ENCODE measurements at regions not wholly inside any gene's neighbourhood (a gene's known extent, or its start where the extent isn't known, plus 50 kb on each side); places are given as distances from the start of the nearest gene placed in this dataset.

GRCh38 chrX:122421434-122422121 is 762.5 kb upstream of the GRIA3 start:
- DNase-seq: no peak

GRCh38 chrX:122422547-122422946 is 761.5 kb upstream of the GRIA3 start:
- DNase-seq: no peak

GRCh38 chrX:122434942-122435341 is 749.1 kb upstream of the GRIA3 start:
- DNase-seq: no peak

GRCh38 chrX:122439831-122440230 is 744.2 kb upstream of the GRIA3 start:
- peak; percentile 83 for DNase-seq

GRCh38 chrX:122440832-122441231 is 743.2 kb upstream of the GRIA3 start:
- no peak for DNase-seq

- DNase-seq: no peak
These were observed 742.6 kb upstream of the GRIA3 start for GRCh38 chrX:122441451-122441850.

GRCh38 chrX:122445466-122445865 is 738.6 kb upstream of the GRIA3 start:
- DNase-seq: no peak

- no peak for DNase-seq
These were observed 719.7 kb upstream of the GRIA3 start for GRCh38 chrX:122464341-122464740.

- peak; percentile 2 for DNase-seq
These were observed 708.8 kb upstream of the GRIA3 start for GRCh38 chrX:122475306-122475705.

- no peak for DNase-seq
These were observed 683.5 kb upstream of the GRIA3 start for GRCh38 chrX:122500556-122500955.

GRCh38 chrX:122501652-122502051 is 682.4 kb upstream of the GRIA3 start:
- no peak for DNase-seq

GRCh38 chrX:122504026-122504425 is 680.1 kb upstream of the GRIA3 start:
- peak; percentile 40 for DNase-seq

GRCh38 chrX:122512561-122513072 is 671.5 kb upstream of the GRIA3 start:
- DNase-seq: peak; percentile 63

- DNase-seq: peak; percentile 82
These were observed 666.3 kb upstream of the GRIA3 start for GRCh38 chrX:122517786-122518185.

GRCh38 chrX:122545778-122546177 is 638.3 kb upstream of the GRIA3 start:
- no peak for DNase-seq

GRCh38 chrX:122546269-122546668 is 637.8 kb upstream of the GRIA3 start:
- no peak for DNase-seq

GRCh38 chrX:122552286-122552800 is 631.7 kb upstream of the GRIA3 start:
- peak; percentile 65 for DNase-seq

GRCh38 chrX:122555925-122556324 is 628.2 kb upstream of the GRIA3 start:
- DNase-seq: no peak

GRCh38 chrX:122565952-122566351 is 618.1 kb upstream of the GRIA3 start:
- peak; percentile 97 for DNase-seq

- DNase-seq: no peak
These were observed 617.7 kb upstream of the GRIA3 start for GRCh38 chrX:122566401-122566800.

GRCh38 chrX:122567911-122568310 is 616.2 kb upstream of the GRIA3 start:
- DNase-seq: peak; percentile 62

- peak; percentile 62 for DNase-seq
These were observed 611.6 kb upstream of the GRIA3 start for GRCh38 chrX:122572461-122572860.

GRCh38 chrX:122579036-122579435 is 605.0 kb upstream of the GRIA3 start:
- no peak for DNase-seq

- peak; percentile 82 for DNase-seq
These were observed 604.6 kb upstream of the GRIA3 start for GRCh38 chrX:122579526-122579925.
